ENCODE measurements at regions not wholly inside any gene's neighbourhood (a gene's known extent, or its start where the extent isn't known, plus 50 kb on each side); places are given as distances from the start of the nearest gene placed in this dataset.
"Not testable (repeated sequence)": the region's sequence is repeated elsewhere in the genome, so short reads cannot be mapped to it uniquely, and the experiment has no call there.

GRCh38 chr16:34743115-34743514 is 1283.7 kb downstream of the TP53TG3F start:
- DNase-seq (ENCODE audit: low read depth): no peak

DNA sequence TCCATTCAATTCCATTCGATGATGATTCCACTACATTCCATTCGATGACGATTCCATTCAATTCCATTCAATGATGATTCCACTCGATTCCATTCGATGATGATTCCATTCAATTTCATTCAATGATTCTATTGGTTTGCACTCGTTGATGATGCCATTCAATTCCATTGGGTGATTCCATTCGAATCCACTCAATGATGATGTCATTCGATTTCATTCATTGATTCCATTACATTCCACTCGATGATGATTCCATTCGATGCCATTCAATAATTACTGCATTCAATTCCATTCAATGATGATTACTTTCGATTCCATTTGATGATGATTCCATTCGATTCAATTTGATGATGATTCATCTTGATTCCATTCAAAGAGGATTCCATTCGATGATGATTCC is 1299.4 kb downstream of the TP53TG3F start:
- DNase-seq (ENCODE audit: low read depth): no peak

GRCh38 chr16:34791835-34792234 is 1332.4 kb downstream of the TP53TG3F start:
- DNase-seq (ENCODE audit: low read depth): not testable (repeated sequence)

- no peak for DNase-seq (ENCODE audit: low read depth)
Measured at GRCh38 chr16:34801875-34802274, 1342.5 kb downstream of the TP53TG3F start.

DNA sequence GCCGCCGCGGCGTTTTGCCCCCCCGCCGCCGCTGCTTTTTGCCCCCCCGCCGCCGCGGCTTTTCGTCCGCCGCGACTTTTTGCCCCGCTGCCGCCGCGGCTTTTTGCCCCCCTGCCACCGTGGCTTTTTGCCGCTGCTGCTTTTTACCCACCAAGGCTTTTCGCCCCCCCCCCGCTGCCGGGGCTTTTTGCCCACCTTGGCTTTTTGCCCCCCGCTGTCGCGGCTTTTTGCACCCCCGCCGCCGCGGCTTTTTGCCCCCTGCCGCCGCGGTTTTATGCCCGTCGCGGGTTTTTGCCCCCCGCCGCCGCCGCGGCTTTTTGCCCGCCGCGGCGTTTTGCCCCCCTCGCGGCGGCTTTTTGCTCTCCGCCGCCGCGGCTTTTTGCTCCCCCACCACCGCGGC is 1343.0 kb downstream of the TP53TG3F start:
- no peak for DNase-seq (ENCODE audit: low read depth)

GRCh38 chr16:34802848-34803599 is 1343.6 kb downstream of the TP53TG3F start:
- no peak for DNase-seq (ENCODE audit: low read depth)

- DNase-seq (ENCODE audit: low read depth): no peak
Measured at GRCh38 chr16:34803683-34804416, 1344.4 kb downstream of the TP53TG3F start.

DNA sequence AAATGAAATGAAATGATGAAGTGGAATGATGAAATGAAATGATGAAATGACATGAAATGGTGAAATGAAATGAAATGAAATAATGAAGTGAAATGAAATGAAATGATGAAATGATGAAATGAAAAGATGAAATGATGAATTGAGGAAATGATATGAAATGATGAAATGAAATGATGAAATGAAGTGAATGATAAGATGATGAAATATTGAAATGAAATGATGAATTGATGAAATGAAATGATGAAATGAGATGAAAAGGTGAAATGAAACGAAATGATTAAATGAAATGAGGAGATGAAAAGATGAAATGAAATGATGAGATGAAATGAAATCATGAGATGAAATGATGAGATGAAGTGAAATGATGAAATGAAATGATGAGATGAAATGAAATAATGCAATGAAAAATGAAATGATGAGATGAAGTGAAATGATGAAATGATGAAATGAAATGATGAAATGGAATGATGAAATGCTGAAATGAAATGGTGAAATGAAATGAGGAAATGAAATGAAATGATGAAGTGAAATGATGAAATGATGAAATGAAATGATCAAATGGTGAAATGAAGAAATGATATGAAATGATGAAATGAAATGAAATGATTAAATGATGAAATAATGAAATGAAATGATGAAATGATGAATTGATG is 1347.7 kb downstream of the TP53TG3F start:
- DNase-seq (ENCODE audit: low read depth): peak; percentile 0

GRCh38 chr16:34807844-34808243 is 1348.4 kb downstream of the TP53TG3F start:
- DNase-seq (ENCODE audit: low read depth): peak; percentile 1

DNA sequence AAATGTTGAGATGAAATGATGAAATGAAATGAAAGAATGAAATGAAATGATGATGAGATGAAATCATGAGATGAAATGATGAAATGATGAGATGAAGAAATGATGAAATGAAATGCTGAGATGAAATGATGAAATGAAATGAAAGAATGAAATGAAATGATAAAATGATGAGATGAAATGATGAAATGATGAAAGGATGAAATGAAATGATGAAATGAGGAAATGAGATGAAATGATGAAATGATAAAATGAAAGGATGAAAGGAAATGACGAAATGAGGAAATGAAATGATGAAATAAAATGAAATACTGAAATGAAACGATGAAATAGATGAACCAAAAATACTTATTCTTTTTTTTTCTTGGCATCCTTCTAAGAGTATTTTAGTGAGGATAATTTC is 1349.1 kb downstream of the TP53TG3F start:
- DNase-seq (ENCODE audit: low read depth): peak; percentile 0

Data from amniotic epithelial cell (primary cell).